H9 (cell line): ENCODE measurements at regions not wholly inside any gene's neighbourhood (a gene's known extent, or its start where the extent isn't known, plus 50 kb on each side); places are given as distances from the start of the nearest gene placed in this dataset.

Experiments used
- DNase-seq: peaks from one replicate; pipeline ENCODE4 v3.0.0-alpha.2; 2017
- H2AFZ ChIP-seq: one replicate; pipeline ENCODE4 v1.6.1; 2013; ENCODE audit warnings: mild to moderate bottlenecking, low read length, control low read depth, moderate library complexity
- H2AK5ac ChIP-seq: 2 replicates; pipeline ENCODE4 v1.6.1; 2013; ENCODE audit warnings: low read length, control low read depth, mixed read lengths; ENCODE audit not compliant: insufficient read length
- H2BK120ac ChIP-seq: one replicate; pipeline ENCODE4 v1.6.1; 2013; ENCODE audit warnings: low read depth, mild to moderate bottlenecking, low read length, control low read depth, inconsistent platforms; ENCODE audit not compliant: poor library complexity, severe bottlenecking
- H2BK12ac ChIP-seq: 2 replicates; pipeline ENCODE4 v1.6.1; 2013; ENCODE audit warnings: low read length, control low read depth, mixed read lengths, low read depth; ENCODE audit not compliant: insufficient read length
- H2BK15ac ChIP-seq: 2 replicates; pipeline ENCODE4 v1.6.1; 2013; ENCODE audit warnings: low read depth, low read length, control low read depth
- H2BK20ac ChIP-seq: one replicate; pipeline ENCODE4 v1.6.1; 2013; ENCODE audit warnings: low read depth, mild to moderate bottlenecking, low read length, control low read depth, inconsistent platforms; ENCODE audit not compliant: poor library complexity, severe bottlenecking
- H2BK5ac ChIP-seq: 2 replicates; pipeline ENCODE4 v1.6.1; 2013; ENCODE audit warnings: low read length, control low read depth, mixed read lengths; ENCODE audit not compliant: insufficient read length
- H3K14ac ChIP-seq: 2 replicates; pipeline ENCODE4 v1.6.1; 2013; ENCODE audit warnings: low read length, control low read depth; ENCODE audit not compliant: insufficient read depth
- H3K18ac ChIP-seq: 2 replicates; pipeline ENCODE4 v1.6.1; 2013; ENCODE audit warnings: low read depth, mild to moderate bottlenecking, mixed read lengths, low read length, control low read depth; ENCODE audit not compliant: insufficient read length
- H3K23ac ChIP-seq: 2 replicates; pipeline ENCODE4 v1.6.1; 2013; ENCODE audit warnings: low read length, control low read depth, mixed read lengths, low read depth; ENCODE audit not compliant: insufficient read length
- H3K23me2 ChIP-seq: 2 replicates; pipeline ENCODE4 v1.6.1; 2013; ENCODE audit warnings: low read depth, mild to moderate bottlenecking, mixed read lengths, low read length, control low read depth; ENCODE audit not compliant: insufficient read length, poor library complexity, severe bottlenecking
- H3K27ac ChIP-seq: 2 replicates; pipeline ENCODE4 v1.5.1; 2013; ENCODE audit warnings: low read length, control low read depth, mixed read lengths, low read depth; ENCODE audit not compliant: insufficient read length
- H3K27me3 ChIP-seq: 2 replicates; pipeline ENCODE4 v1.6.1; 2013; ENCODE audit warnings: low read length, control low read depth, inconsistent platforms; ENCODE audit not compliant: insufficient read depth
- H3K4ac ChIP-seq: 2 replicates; pipeline ENCODE4 v1.6.1; 2013; ENCODE audit warnings: low read depth, mild to moderate bottlenecking, control low read depth, inconsistent platforms, low read length, moderate library complexity
- H3K4me1 ChIP-seq: 2 replicates; pipeline ENCODE4 v1.6.1; 2013; ENCODE audit warnings: low read length, control low read depth, inconsistent platforms; ENCODE audit not compliant: insufficient read depth
- H3K4me2 ChIP-seq: 2 replicates; pipeline ENCODE4 v1.6.1; 2013; ENCODE audit warnings: low read length, control low read depth, mixed read lengths; ENCODE audit not compliant: insufficient read length, insufficient read depth
- H3K56ac ChIP-seq: 2 replicates; pipeline ENCODE4 v1.6.1; 2013; ENCODE audit warnings: low read depth, mild to moderate bottlenecking, mixed read lengths, low read length, control low read depth; ENCODE audit not compliant: insufficient read length
- H3K79me1 ChIP-seq: 2 replicates; pipeline ENCODE4 v1.6.1; 2013; ENCODE audit warnings: low read depth, mild to moderate bottlenecking, moderate library complexity, low read length, control low read depth, inconsistent platforms; ENCODE audit not compliant: insufficient read depth, poor library complexity, severe bottlenecking
- H3K79me2 ChIP-seq: 2 replicates; pipeline ENCODE4 v1.6.1; 2013; ENCODE audit warnings: low read length, control low read depth, inconsistent platforms; ENCODE audit not compliant: insufficient read depth
- H3K9ac ChIP-seq: 2 replicates; pipeline ENCODE4 v1.6.1; 2013; ENCODE audit warnings: low read length, control low read depth, mixed read lengths; ENCODE audit not compliant: insufficient read length; ENCODE audit errors: extremely low read depth
- H3K9me3 ChIP-seq: one replicate; pipeline ENCODE4 v1.6.1; 2013; ENCODE audit warnings: low read depth, low read length, inconsistent platforms; ENCODE audit not compliant: control insufficient read depth
- H3T11ph ChIP-seq: one replicate; pipeline ENCODE4 v1.6.1; 2013; ENCODE audit warnings: mild to moderate bottlenecking, low read length, control low read depth, inconsistent platforms
- H4K20me1 ChIP-seq: one replicate; pipeline ENCODE4 v1.6.1; 2013; ENCODE audit not compliant: control insufficient read depth, insufficient read length, insufficient read depth
- H4K5ac ChIP-seq: 2 replicates; pipeline ENCODE4 v1.6.1; 2013; ENCODE audit warnings: low read depth, mild to moderate bottlenecking, mixed read lengths, low read length, control low read depth; ENCODE audit not compliant: insufficient read length
- H4K8ac ChIP-seq: replicated peaks from 2 replicates; pipeline ENCODE4 v1.6.1; 2013; ENCODE audit warnings: low read length, control low read depth, mixed read lengths, low read depth; ENCODE audit not compliant: insufficient read length
- H4K91ac ChIP-seq: 2 replicates; pipeline ENCODE4 v1.6.1; 2013; ENCODE audit warnings: low read depth, mild to moderate bottlenecking, moderate library complexity, mixed read lengths, low read length, control low read depth; ENCODE audit not compliant: insufficient read length
- H3K27ac Mint-ChIP-seq, 3 experiments: 2 replicates in 2 of 3; 3 replicates in 1 of 3; pipeline ENCODE4 v1.8.0; 2020 to 2021; ENCODE audit warnings: mixed read lengths in 3 of 3, mild to moderate bottlenecking in 1 of 3, moderate library complexity in 1 of 3
- H3K27me3 Mint-ChIP-seq: 2 replicates; pipeline ENCODE4 v1.8.0; 2021; ENCODE audit warnings: low read depth, mild to moderate bottlenecking, moderate library complexity, mixed read lengths
- H3K36me3 Mint-ChIP-seq, 3 experiments: 2 replicates in 2 of 3; 3 replicates in 1 of 3; pipeline ENCODE4 v1.8.0; 2020 to 2021; ENCODE audit warnings: low read depth in 3 of 3, mixed read lengths in 3 of 3; ENCODE audit not compliant: insufficient read depth in 1 of 3
- H3K4me1 Mint-ChIP-seq, 2 experiments: 2 replicates each; pipeline ENCODE4 v1.8.0; 2020; ENCODE audit warnings: mixed read lengths in 2 of 2
- H3K4me3 Mint-ChIP-seq, 2 experiments: 2 replicates in 1 of 2; 3 replicates in 1 of 2; pipeline ENCODE4 v1.8.0; 2020 to 2021; ENCODE audit warnings: mild to moderate bottlenecking in 2 of 2, mixed read lengths in 2 of 2, moderate library complexity in 1 of 2
- H3K9me3 Mint-ChIP-seq, 2 experiments: 2 replicates in 1 of 2; 3 replicates in 1 of 2; pipeline ENCODE4 v1.8.0; 2020; ENCODE audit warnings: mild to moderate bottlenecking in 2 of 2, mixed read lengths in 2 of 2, moderate library complexity in 1 of 2
- WGBS: extraction: QIAGEN DNeasy Blood & Tissue Kit; methylation state at CpG from one replicate; pipeline ENCODE4 v1.1.7; 2013; ENCODE audit warnings: missing lambda C conversion rate, low lambda C conversion rate, mixed read lengths; ENCODE audit not compliant: insufficient read length; ENCODE audit errors: extremely low coverage; 5-methylcytosine and 5-hydroxymethylcytosine counted together
- TF ChIP-seq, protein P1 (sequence below): fragments of 200-600 bp; sonication (generic); conservative IDR thresholded peaks from 3 replicates; pipeline ENCODE4 v1.8.0; 2021; ENCODE audit warnings: antibody characterized with exemption, mild to moderate bottlenecking

DNA sequence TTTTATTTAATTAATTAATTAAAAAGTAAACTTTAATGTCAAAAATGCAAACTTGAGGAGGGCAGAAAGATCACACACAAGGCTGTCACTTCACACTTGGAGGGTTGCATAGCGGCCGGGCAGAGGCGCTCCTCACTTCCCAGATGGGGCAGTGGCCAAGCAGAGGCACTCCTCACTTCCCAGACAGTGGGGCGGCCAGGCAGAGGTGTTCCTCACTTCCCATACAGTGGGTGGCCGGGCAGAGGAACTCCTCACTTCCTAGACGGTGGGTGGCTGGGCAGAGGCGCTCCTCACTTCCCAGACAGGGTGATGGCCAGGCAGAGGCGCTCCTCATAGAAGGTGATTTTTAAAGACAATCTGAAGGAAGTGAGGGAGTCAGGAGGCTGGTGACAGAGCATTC lies 277.5 kb downstream of the PDCD6IP start:
- Histone ChIP-seq H2BK15ac (no peak overlapping the region), H3K9me3 (no peaks in the 10 kb centered on the region), H3K18ac (no peak overlapping the region), H4K20me1 (no peaks in the 10 kb centered on the region), H2BK12ac (no peak overlapping the region), H3K4me1 (peaks cover 6% of the 10 kb centered on the region; the same call in 1 of the 2 replicates), H3K23ac (no peak overlapping the region), H3K56ac (no peak overlapping the region), H3K14ac (no peak overlapping the region), H3K27ac (no peak overlapping the region), H4K8ac (no peak overlapping the region), H2BK20ac (no peak overlapping the region), H2AK5ac (no peak overlapping the region), H3K27me3 (no peaks in the 10 kb centered on the region), H3K9ac (no peak overlapping the region), H4K91ac (no peak overlapping the region), H3T11ph (no peak overlapping the region), H3K23me2 (no peaks in the 10 kb centered on the region), H3K4me2 (no peak overlapping the region), H3K79me2 (no peaks in the 10 kb centered on the region), H2BK5ac (no peak overlapping the region), H3K4ac (no peak overlapping the region), H4K5ac (no peak overlapping the region), H2AFZ (no peak overlapping the region), H2BK120ac (no peak overlapping the region), H3K79me1 (no peaks in the 10 kb centered on the region)
- no CpG with 5 or more reads among the region's 8 CpGs for WGBS
- no peak for DNase-seq
- Mint-ChIP-seq H3K4me1 (peaks cover 34 to 35% of the 10 kb centered on the region in 2 experiments), H3K4me3 (no peak overlapping the region), H3K27ac (peak overlapping the region in 1 of 3 experiments; percentile 23; a peak in 1 of 7 replicates), H3K36me3 (peaks cover 3 to 10% (median 5%) of the 10 kb centered on the region in 3 experiments; a peak in 6 of 7 replicates), H3K27me3 (peaks cover 8% of the 10 kb centered on the region), H3K9me3 (peaks cover 11 to 13% of the 10 kb centered on the region in 2 experiments)
- TF ChIP-seq, protein P1, sequence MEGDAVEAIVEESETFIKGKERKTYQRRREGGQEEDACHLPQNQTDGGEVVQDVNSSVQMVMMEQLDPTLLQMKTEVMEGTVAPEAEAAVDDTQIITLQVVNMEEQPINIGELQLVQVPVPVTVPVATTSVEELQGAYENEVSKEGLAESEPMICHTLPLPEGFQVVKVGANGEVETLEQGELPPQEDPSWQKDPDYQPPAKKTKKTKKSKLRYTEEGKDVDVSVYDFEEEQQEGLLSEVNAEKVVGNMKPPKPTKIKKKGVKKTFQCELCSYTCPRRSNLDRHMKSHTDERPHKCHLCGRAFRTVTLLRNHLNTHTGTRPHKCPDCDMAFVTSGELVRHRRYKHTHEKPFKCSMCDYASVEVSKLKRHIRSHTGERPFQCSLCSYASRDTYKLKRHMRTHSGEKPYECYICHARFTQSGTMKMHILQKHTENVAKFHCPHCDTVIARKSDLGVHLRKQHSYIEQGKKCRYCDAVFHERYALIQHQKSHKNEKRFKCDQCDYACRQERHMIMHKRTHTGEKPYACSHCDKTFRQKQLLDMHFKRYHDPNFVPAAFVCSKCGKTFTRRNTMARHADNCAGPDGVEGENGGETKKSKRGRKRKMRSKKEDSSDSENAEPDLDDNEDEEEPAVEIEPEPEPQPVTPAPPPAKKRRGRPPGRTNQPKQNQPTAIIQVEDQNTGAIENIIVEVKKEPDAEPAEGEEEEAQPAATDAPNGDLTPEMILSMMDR, result no peak
